ENCODE measurements at regions not wholly inside any gene's neighbourhood (a gene's known extent, or its start where the extent isn't known, plus 50 kb on each side); places are given as distances from the start of the nearest gene placed in this dataset.
"Not testable (repeated sequence)": the region's sequence is repeated elsewhere in the genome, so short reads cannot be mapped to it uniquely, and the experiment has no call there.

DNA sequence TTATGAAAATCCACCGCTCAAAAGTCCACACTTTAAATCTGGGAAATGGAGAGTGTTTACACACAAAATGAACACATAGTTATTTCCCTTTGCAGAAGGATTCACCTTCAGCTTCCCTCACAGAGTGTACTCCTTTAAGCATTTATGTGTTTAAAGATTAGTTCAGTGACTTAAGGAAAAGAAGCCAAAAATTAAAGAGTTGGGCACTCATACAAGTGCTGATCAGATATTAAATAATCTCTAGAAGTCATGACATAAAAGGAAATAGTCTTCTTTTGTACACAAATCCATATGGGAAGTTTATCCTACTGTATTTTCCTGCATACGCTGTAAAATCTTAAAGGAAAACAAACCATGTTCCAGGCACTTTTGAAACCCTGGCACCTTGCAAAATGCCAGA lies 174.2 kb downstream of the LNPK start:
- no peak for FAIRE-seq

DNA sequence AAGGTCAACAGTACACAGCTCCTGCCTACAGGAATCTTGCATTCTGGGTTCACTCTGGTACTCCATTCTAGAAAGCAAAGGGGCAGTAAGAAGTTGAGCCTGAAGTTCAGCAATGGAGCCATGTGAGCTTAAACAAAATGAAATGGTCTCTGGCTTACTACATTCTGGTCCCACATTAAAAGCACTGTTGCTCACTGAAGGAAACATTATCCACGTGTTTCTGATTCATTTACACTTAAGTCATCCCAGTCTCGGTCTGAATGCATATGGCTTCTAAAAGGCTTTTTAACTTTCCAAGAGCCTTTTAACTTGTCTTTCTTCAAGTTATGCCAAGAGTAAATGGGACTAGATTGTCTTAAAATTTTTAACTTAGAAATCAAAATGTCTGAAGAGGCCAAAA lies 177.8 kb downstream of the LNPK start:
- no peak for FAIRE-seq

DNA sequence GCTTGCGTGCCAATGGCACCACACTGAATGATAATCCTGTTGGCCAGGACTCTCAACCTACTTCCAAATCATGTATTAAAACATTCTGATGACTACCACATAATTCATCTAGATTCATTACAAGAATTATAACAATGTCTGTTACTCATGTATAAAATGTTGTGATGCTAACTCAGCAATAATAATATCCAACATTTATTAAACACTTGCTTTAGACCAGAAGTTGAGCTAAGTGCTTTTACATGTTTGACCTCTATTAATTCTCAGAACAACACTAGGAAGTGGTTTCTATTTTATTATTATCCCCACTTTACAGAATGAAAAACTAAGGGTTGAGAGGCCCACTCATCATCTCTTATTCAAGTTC lies 178.4 kb downstream of the LNPK start:
- FAIRE-seq = no peak

DNA sequence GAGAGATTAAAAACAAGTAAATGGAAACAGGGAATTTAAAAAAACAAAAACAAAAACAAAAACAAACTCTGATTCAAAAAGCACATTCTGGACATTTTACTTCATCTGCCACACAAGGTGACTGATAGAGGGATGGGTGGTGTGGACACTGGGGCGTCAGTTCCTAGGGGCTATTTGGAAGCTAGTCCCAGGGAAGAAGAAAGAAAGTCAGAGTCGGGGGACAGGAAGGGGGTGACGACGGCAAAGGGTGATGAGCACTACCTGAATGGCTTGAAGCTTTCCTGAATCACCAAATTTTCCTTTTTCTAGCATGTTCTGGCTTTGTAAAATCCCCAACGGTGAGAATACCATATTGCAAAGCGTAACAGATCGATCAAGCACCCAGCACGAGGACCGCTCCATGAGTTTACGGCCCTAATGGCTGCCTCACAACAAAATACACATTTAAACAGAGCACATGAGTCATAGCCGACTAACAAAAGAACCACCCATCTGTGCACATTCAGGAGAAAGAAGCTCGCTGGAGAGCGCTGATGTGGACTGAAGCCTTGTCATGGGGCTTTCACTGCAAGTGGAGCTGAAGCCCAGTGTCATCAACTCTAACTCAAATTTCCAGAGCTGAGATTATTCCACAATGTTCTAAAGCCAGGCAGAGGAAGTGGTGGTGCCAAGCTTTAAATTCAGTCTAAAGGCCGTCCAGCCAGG lies 178.9 kb downstream of the LNPK start:
- no peak for FAIRE-seq

DNA sequence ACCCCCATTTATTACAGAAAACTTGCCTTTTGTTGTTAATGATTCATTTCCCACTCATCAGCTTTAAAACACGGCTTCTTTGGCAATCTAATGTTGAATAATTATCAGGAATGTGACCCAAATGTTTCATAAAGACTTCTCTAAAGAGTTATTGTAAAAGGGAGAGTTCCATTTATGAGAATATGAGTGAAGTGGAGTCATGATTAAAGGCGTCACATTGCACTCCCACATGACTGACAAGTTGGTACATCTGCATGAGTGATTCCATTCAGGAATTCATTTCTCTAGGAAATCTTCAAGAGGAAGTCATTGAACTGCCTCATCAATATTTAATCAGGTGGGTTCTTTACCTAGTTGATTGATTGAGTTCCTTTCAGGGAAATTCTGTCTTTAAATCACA lies 184.8 kb downstream of the LNPK start:
- FAIRE-seq = no peak

DNA sequence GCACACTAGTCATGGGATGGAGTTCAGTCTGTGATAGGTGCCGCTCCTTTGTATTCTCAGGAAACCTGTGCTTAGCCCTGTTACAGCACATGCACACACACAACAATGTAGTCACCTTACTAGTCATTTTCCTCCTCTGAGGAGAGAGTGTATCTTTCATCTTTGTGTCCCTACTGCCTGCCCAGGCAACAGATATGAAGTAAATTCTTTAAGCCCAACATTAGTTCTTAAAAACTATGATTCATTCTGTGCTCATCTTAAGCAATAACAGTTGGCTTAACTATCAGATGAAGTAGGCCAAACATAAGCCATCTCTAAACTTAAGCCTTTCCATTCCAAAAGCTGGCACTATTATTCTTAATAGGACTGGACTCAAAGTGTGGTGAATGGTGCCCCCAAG lies 186.5 kb downstream of the LNPK start:
- no peak for FAIRE-seq

DNA sequence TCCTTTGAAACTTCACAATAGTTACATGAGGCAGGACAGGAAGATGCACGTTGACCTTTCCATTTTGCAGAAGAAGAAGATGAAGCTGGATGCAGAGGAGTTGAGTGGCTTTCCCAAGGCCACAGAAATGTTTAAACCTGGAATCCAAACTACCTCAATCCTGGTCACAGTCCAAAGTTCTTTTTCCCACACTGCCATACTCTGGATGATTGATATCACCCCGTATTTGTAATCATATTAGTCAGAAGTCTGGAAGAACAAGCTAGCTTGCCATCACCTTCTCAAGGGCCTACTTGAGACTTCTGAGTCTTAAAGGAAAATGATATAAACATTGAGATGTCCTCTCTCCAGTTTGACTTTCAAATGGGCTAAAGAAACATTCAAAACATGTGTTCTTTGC lies 190.1 kb downstream of the LNPK start:
- no peak for FAIRE-seq

DNA sequence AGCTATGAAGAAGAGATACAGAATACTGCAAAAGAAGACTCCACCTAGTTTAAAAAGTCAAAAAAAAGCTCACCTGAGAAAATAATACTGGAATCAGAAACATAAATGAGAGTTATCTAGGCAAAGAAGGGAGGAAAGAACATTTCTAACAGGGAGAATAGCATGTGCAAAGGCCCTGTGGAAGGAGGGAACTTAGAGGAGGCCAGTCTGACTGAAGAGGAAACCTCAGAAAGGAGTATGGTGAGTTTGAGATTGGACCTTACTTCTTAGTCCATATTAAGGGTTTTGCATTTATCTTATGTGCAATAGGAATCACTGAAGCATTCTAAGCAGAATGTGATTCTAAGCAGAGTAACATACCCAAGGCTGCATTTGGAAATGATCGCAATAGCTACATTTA lies 193.2 kb downstream of the LNPK start:
- FAIRE-seq = no peak

DNA sequence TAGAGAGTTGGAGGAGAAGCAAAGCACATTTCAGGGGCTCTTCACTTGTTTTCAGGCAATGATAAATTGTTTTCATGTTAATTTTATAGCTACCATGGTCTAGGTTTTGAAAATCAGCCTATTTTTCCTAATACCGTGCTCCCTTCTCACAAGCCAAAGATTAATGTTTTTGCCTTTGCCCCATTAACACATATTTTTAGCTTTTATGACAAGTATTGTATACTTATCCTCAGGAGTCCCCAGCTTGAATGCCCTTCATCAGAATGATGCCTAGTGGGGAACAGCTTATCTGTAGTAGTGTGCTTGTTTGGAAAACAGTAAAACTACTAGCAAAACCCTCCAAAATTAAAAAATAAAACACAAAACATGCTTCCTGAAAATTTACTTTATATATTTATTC lies 194.0 kb downstream of the LNPK start:
- no peak for FAIRE-seq

DNA sequence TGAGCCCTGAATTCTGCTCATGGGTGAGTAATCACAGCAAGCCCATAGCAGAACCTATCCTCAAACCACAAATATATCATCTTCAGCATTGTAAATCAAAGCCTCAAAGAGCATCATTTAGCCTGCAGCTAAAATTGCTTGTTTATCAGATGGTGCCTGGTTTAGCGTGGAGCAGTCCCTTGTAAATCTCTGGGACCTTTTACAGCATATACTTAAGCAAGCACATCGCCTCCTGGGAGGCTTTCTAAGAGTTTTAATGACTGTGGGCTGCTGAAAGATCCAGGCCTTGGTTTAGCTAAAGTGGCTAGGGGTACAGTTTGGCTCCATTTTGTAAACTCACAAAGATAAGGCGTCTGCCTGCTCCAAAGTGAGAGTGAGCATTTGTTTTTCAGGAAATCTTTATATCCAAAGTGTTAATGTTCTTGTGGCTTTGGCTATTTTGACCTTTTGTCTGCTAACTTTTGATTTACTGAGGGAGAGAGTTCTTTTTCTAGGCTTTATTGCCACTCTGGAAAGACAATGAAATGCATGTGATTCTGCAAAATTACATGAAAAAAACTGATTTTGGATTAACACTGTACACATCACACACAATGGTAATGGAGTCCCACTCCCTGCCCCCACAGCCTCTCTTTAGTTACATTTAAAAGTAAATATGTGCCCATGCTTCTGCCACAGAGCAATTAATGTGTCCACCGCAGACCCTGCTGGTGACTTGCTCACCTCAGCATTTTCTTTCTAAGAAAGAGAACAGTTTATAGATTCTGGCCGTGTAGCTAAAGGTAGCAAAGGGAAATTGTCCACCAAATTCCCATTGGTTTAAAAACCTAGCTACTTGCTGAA lies 194.8 kb downstream of the LNPK start:
- no peak for FAIRE-seq

DNA sequence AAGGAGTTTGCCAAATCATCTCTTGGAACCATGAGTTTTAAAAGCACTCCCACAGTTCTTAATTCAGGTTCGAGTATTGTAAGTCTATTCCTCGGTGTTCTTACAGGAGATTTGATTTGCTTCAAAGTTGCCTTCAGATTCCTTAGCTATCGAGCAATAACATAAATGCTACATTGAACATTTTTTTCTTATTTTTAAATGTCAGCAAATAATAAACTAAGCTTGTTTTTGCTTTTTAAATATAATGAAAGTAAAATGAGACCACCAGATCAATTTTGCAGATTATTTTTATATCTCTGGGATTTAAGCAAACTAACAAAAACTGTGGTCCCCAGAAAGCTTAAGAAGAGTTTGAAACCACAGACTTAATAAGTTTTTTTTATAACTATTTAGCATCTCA lies 195.5 kb downstream of the LNPK start:
- FAIRE-seq = no peak

DNA sequence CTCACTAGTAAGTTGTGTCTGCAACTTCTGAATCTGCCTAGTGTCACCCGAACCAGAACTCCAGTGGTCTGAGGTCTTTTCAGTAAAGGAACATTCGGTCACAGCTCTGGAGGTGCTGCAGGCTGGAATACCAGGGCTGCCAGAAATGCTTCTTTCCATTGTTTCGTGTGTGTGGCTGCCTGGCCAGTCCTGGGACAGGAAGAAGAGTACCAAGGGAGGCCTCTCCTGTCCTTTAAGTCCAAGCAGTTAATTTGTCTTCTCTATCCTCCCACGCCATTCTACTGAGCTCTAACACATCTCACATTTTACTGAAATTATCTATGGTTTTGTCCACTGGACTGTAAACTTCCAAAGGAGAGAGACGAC lies 196.0 kb downstream of the LNPK start:
- no peak for FAIRE-seq

DNA sequence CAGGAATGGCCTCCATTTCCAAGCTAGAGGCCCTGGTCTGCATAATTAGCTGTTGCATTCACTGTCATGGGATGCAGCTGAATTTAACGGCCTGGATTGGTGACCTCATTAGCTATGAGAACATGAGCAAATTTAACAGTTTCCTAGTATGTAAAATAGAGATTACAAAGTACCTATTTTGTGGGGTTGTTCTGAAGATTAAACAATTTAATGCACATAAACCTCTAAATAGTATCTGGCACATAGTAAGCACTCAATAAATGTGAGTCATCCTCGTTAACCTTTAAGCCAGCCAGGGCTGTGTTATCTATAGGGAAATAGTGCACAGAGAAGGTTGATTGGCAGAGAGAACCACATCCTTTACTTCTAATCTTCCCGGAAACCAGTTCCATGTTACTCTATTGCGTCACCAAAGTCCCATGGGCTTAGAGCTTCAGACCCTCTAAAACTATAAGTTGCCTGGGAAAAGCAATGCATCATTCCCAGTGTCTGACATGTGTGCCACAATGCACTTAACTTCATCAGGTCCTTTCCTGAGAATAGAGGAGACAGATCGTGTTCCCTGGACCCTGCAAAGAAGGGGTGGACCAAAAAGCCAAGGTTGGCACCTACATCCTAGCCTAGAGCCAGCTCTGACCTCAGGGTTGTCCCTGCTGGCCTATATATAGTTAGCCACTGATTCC lies 196.5 kb downstream of the LNPK start:
- FAIRE-seq = no peak

DNA sequence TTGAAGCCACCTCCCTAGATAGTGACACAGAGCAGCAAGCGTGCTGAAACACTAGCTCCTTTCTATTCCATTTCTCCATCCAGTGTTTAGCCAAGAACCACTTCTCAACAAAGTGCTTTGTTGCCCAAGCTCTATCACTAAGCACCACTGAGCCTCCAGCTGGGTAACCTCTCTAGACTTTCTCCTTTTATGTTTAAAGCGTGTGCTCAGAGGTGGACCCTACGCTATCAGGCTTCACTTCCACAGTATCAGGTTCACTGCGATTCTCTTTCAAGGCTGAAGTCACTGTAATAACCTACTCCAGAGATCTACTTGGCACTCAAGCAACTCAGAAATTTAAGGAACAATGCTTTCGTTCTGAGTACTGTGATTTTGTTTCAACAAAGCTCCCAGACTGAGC lies 197.9 kb downstream of the LNPK start:
- no peak for FAIRE-seq

DNA sequence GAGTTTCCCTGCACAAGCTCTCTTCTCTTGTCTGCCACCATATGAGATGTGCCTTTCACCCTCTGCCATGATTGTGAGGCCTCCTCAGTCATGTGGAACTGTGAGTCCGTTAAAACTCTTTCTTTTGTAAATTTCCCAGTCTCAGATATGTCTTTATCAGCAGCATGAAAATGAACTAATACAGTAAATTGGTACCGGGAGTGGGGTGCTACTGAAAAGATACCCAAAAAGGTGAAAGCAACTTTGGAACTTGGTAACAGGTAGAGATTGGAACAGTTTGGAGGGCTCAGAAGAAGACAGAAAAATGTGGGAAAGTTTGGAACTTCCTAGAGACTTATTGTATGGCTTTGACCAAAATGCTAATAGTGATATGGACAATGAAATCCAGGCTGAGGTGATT lies 205.6 kb downstream of the LNPK start:
- FAIRE-seq = not testable (repeated sequence)

DNA sequence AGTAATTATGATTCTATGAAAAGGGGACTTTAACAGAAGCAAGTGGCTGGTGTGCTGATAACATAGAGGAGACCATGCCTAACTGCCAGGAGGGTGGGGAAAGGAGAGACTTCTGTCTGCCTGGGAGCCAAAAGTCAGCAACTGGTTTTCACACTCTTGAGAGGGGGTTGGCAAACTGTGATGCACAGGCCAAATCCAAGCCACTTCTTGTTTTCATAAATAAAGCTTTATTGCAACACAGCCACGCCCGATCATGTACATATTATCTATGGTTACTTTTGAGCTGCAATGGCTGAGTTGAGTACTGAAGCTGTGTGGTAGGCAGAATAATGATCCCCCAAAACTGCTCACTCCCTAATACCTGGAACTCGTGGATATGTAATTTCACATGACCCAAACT lies 208.4 kb downstream of the LNPK start:
- no peak for FAIRE-seq

DNA sequence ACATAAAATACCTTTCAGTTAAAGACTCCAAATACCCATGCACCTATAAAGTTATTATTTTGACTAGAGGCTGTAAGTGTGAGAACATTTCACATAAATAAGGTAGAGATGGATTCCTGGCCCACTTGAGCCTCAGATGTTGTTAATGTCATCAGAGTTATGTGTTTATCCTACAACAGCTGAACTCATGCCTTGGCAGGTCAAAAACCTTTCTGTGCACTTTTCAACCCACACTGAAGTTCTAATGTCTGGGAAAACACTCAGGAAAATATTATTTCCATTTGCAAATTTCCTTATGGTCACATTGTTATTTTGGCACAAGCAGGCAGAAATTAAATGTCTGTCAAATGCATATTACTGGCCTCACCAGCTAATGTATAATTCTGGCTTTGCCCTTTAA lies 209.2 kb downstream of the LNPK start:
- FAIRE-seq = no peak

DNA sequence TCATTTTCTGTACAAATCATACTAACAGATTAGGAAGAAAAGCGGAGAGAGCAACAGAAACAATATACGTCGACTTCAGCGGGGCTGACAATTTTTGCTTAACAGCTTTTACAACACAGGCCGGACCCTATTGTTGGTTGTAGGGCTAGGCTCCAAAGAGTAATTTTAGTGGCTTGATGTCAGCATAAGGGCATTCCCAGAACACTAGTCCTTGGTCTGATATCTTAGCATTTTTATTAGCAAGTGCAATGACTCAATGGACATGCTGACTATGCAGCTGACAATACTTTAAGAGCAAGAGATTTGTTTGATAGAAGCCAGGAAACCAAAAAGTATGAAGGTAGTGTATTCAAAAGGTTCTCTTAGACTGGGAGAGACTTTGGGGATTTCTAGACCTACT lies 209.9 kb downstream of the LNPK start:
- no peak for FAIRE-seq

DNA sequence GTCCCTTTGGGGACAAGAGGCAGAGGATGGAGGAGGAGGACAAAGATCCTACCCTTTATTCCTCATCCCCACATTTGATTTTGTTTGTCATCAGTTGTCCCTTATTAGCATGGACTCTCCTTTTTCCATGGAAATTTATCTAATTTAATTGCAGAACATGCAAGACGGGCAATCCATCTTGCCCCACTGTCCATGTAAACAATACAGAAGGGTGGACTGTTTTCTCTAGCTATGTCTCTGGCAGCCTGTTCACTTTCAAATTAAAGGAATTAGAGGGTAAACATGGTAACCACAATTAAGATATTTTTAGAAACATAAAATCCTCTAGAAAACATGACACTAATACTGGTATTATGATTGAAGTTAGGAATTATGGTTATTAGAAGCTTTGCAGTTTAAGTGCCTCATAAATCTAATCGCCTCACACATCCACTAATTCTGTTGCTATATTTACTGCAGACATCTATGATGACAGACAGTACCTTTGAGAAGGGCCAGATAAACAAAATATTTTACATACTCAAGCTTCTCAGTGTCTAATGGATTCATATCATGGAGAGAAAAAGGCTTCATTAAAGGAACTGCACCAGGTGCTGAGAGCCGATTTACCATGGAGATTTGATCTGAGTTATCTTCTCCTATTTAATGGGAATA lies 215.5 kb downstream of the LNPK start:
- no peak for FAIRE-seq

DNA sequence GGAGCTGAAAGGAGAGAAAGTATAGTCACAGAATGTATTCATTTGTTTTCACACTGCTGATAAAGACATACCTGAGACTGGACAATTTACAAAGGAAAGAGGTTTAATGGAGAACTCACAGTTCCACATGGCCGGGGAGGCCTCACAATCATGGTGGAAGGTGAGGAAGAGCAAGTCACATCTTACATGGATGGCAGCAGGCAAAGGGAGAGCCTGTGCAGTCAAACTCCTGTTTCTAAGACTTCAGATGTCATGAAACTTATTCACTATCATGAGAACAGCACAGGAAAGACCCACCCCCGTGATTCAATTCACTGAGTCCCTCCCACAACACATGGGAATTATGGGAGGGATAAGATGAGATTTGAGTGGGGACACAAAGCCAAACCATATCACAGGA lies 224.7 kb downstream of the LNPK start:
- FAIRE-seq = not testable (repeated sequence)

DNA sequence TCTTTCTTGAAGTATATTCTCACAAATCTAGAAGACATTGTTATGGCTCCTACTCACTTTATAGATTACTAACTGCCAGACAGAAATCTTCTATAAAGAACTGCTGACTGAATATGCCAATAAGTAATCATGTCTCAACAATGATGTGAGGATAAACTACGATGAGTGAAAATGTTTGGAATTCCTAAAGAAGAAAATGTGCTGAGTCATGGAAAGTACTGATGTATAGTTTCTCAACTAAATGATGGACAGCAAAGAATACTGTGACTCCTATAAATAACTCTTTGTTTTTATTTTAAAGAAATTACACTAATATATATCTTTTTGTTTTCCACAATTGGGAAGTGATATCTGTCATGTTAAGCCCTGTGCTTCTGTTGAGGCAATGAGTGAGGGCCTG lies 232.9 kb downstream of the LNPK start:
- FAIRE-seq = no peak

DNA sequence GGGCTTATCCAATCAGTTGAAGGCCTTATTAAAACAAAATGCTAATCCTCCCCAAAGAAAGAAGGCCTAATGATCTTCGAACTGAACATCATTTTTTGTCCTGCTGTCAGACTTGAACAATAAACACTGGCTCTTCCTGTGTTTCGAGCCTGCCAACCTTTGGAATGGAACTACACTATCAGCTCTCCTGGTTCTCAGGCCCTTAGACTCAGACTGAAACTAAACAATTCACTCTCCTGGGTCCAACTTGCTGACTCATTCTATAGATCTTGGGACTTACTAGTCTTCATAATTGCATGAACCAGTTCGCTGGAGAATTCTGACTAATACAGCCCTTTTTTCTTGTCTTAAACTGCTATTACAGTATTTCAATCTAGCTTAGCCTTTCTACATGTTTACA lies 235.2 kb downstream of the LNPK start:
- FAIRE-seq = no peak

DNA sequence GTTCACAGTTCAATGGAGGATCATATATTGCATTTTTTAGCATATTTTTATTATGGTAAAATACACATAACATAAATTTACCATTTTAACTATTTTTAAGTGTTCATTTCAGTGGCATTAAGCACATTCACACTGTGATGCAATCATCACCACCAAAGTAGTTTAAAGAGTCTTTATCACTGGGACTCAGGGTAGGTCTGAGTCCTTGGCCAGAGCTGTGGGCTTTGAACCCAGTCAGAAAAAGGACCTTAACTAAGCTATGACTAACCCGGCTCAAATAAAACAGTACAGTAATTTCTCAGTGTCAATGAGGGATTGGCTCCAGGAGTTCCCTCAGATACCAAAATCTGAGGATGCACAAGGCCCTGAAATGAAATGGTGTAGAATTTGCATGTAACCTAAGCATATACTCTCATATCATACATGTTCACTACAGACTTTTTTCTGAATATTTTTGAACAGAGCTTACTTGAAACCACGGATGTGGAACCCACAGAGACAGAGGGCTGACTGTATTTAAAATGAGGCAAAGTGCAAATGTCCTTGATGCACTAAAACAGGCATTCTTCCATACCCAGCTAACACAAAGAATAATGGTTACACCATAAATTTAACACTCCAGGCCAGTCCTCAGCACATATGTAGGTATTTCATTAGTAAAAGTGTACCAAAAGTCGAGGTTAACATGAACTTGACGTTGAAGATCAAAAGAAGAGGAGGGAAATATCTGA lies 246.2 kb downstream of the LNPK start:
- no peak for FAIRE-seq
